HFF-Myc (cell line): ENCODE measurements at regions not wholly inside any gene's neighbourhood (a gene's known extent, or its start where the extent isn't known, plus 50 kb on each side); places are given as distances from the start of the nearest gene placed in this dataset.

Source experiments
- DNase-seq: peaks from one replicate; pipeline ENCODE4 v3.0.0-alpha.2; 2011; ENCODE audit warnings: low read depth; ENCODE audit errors: extremely low read depth
- H3K4me3 ChIP-seq: replicated peaks from 2 replicates; pipeline ENCODE4 v1.5.1; 2011; ENCODE audit warnings: low read depth, mild to moderate bottlenecking, control low read depth, low read length
- CTCF ChIP-seq: IDR thresholded peaks from 2 replicates; pipeline ENCODE4 v1.5.1; 2012; ENCODE audit warnings: mild to moderate bottlenecking, low read depth, low read length, control low read depth; ENCODE audit errors: missing control alignments

GRCh38 chr14:53865711-53866110 is 90.9 kb downstream of the BMP4 start:
- no peak for TF ChIP-seq CTCF
- no peak overlapping the region for H3K4me3 ChIP-seq
- DNase-seq = no peak

- no peak for TF ChIP-seq CTCF
- DNase-seq = no peak
- H3K4me3 ChIP-seq = no peak overlapping the region
Observed at GRCh38 chr14:53861781-53862180, 94.8 kb downstream of the BMP4 start.

GRCh38 chr14:53858345-53858684 is 98.3 kb downstream of the BMP4 start:
- no peak for DNase-seq
- no peak overlapping the region for H3K4me3 ChIP-seq
- no peak for TF ChIP-seq CTCF

DNA sequence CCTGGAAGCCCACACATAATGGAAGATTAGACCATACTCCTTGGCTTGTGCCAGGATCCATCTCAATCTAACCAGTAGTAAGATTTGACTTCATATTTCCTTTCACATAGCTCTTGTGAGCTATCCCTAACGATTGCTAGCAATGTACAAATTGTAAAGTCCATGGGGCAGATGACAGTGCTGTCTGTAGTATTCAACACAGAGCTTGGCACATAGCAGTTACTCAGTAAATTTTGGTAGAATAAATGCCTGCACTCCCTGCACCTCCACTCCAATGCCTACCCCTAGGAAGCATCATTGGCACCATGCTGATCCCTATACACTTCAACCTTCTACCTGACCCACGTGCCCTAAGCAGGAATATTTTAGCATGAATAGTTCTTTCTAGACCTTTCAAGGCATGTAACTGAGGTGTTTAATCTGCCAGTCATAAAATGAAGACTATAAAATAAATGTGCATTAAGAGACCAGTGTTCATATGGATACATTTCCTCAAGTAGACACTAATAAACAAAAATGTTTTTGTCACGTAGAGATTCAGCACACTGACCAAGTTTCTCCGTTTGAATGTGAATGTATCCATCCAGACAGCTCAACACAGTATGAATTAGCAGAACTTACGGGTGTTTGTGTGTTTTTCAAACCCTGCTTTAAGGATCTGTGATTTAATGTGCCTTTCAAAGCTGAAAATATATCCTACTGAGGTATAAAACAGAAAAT is 98.8 kb downstream of the BMP4 start:
- TF ChIP-seq CTCF = no peak

DNA sequence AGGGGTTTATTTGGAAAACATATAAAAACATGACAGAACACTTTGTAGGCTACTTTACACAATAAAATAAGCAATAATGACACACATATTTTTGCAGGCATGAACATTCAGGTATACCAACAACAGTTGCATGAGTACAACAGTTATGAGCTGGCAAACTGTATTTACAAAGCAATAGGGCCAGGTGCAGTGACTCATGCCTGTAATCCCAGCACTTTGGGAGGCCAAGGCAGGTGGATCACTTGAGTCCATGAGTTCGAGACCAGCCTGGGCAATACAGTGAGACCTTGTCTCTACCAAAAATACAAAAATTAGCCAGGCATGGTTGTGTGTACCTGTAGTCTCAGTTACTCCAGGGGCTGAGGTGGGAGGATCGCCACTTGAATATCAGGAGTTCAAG is 101.1 kb downstream of the BMP4 start:
- no peak for DNase-seq
- H3K4me3 ChIP-seq = no peak overlapping the region
- TF ChIP-seq CTCF = no peak

More for the DNA sequence above, 98.8 kb downstream of the BMP4 start:
- DNase-seq = no peak
- H3K4me3 ChIP-seq = no peak overlapping the region

DNA sequence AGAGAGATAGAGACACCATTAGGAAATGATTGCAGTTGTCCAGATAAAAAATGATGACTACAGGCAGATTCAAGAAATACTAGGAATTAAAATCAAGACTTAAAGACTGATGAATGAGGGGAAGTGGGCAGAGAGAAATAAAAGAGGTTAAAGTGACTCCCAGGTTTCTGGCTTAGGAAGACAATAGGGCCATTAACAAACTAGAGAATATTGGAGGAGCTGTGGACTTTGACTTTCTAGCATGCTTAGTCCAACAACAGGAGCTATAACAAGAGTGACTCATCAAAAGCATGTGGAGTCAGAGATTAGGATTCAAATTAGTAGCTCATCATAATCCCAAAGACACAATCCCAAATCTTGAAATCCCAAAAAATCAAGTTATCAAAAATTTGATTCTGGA is 101.5 kb downstream of the BMP4 start:
- H3K4me3 ChIP-seq = no peak overlapping the region
- no peak for DNase-seq
- TF ChIP-seq CTCF = no peak
